Activated naive CD4-positive, alpha-beta T cell treated with anti-CD3 and anti-CD28 coated beads, Interleukin-2, amount 50 U/mL, for 16 hours (primary cell): ENCODE measurements at regions not wholly inside any gene's neighbourhood (a gene's known extent, or its start where the extent isn't known, plus 50 kb on each side); places are given as distances from the start of the nearest gene placed in this dataset.

Experiments used
- DNase-seq: peaks from one replicate; pipeline ENCODE4 v3.0.0-alpha.2; 2020

- no peak for DNase-seq
These were observed 113.1 kb upstream of the PTPN1 start for GRCh38 chr20:50397058-50397457.

GRCh38 chr20:50398064-50398463 lies 112.1 kb upstream of the PTPN1 start:
- no peak for DNase-seq

GRCh38 chr20:50398471-50398820 lies 111.7 kb upstream of the PTPN1 start:
- no peak for DNase-seq

- DNase-seq: no peak
These were observed 111.2 kb upstream of the PTPN1 start for GRCh38 chr20:50398821-50399554.

GRCh38 chr20:50399555-50399916 lies 110.6 kb upstream of the PTPN1 start:
- no peak for DNase-seq

- DNase-seq: no peak
These were observed 110.1 kb upstream of the PTPN1 start for GRCh38 chr20:50399917-50400704.

- DNase-seq: no peak
These were observed 109.2 kb upstream of the PTPN1 start for GRCh38 chr20:50400705-50401586.

- no peak for DNase-seq
These were observed 108.4 kb upstream of the PTPN1 start for GRCh38 chr20:50401587-50402418.

GRCh38 chr20:50403565-50404418 lies 106.4 kb upstream of the PTPN1 start:
- DNase-seq: no peak

GRCh38 chr20:50404419-50405234 lies 105.6 kb upstream of the PTPN1 start:
- no peak for DNase-seq

GRCh38 chr20:50405235-50405914 lies 104.8 kb upstream of the PTPN1 start:
- DNase-seq: no peak

GRCh38 chr20:50405915-50406609 lies 104.1 kb upstream of the PTPN1 start:
- no peak for DNase-seq

GRCh38 chr20:50406610-50407136 lies 103.5 kb upstream of the PTPN1 start:
- DNase-seq: no peak

- DNase-seq: no peak
These were observed 101.4 kb upstream of the PTPN1 start for GRCh38 chr20:50408526-50409364.

GRCh38 chr20:50409495-50409894 lies 100.7 kb upstream of the PTPN1 start:
- DNase-seq: no peak

GRCh38 chr20:50410343-50410742 lies 99.8 kb upstream of the PTPN1 start:
- DNase-seq: no peak

- DNase-seq: no peak
These were observed 98.1 kb upstream of the PTPN1 start for GRCh38 chr20:50412069-50412468.

- no peak for DNase-seq
These were observed 97.7 kb upstream of the PTPN1 start for GRCh38 chr20:50412499-50412898.
